ENCODE measurements at regions not wholly inside any gene's neighbourhood (a gene's known extent, or its start where the extent isn't known, plus 50 kb on each side); places are given as distances from the start of the nearest gene placed in this dataset.

- TF ChIP-seq CTCF (conservative IDR thresholded peaks at IDR 0.05; ENCODE audit: low read length) (no peak), EZH2phosphoT487 (IDR thresholded peaks at IDR 0.05; ENCODE audit: borderline replicate concordance) (no peak)
Observed at GRCh38 chr21:35399706-35400105, 350.6 kb upstream of the RUNX1 start.
